ENCODE measurements at regions not wholly inside any gene's neighbourhood (a gene's known extent, or its start where the extent isn't known, plus 50 kb on each side); places are given as distances from the start of the nearest gene placed in this dataset.
"Not testable (repeated sequence)": the region's sequence is repeated elsewhere in the genome, so short reads cannot be mapped to it uniquely, and the experiment has no call there.

DNA sequence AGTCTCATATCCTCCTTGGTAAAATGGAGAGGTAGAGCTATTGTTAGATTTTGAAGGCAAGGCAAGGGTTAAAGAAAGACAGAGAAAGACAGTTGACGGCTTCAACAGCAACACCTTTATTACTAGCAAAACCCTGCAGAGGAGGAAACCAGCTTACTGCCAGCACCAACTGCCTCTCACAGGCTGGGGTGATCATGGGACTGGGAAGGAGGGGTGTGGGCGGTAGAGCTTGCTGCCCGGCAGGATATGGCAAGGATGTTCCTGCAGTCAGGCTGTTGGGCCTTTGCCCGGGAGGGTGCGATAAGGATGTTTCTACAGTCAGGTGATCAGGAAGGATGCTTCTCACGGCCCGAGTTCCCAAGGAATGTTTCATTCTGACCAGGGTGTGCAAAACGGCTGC is 310.0 kb downstream of the FOXD4L4 start:
- H3K9ac ChIP-seq (ENCODE audit: low read length); H3K4me2 ChIP-seq (replicated peaks; ENCODE audit: low read depth, low read length, poor library complexity, severe bottlenecking); CTCF ChIA-PET; intact Hi-C loops (cut with micrococcal nuclease); POLR2A ChIA-PET; H4K20me1 ChIP-seq (ENCODE audit: control insufficient read depth, insufficient read depth, low read length, poor library complexity, severe bottlenecking); H3K79me2 ChIP-seq (ENCODE audit: control insufficient read depth, insufficient read depth, low read length); ATAC-seq (ENCODE audit: low read depth); H3K4me1 ChIP-seq (ENCODE audit: control insufficient read depth in 2 of 2, insufficient read depth in 2 of 2, low read length in 2 of 2); H3K27me3 Mint-ChIP-seq; DNase-seq; H3K4me1 Mint-ChIP-seq; H3K36me3 ChIP-seq (replicated peaks in 1 of 2; ENCODE audit: control extremely low read depth in 1 of 2, control insufficient read depth in 1 of 2, extremely low read depth in 1 of 2, insufficient read depth in 2 of 2, low read length in 1 of 2); H3K27ac Mint-ChIP-seq; H3K9me3 Mint-ChIP-seq (ENCODE audit: insufficient read depth); H3K27ac ChIP-seq (ENCODE audit: low read length in 2 of 2); H3K9me3 ChIP-seq (ENCODE audit: control extremely low read depth in 1 of 3, control insufficient read depth in 2 of 3, insufficient read depth in 1 of 3, low read length in 2 of 3); H2AFZ ChIP-seq (ENCODE audit: insufficient read depth, low read depth, low read length, poor library complexity, severe bottlenecking); H3K27me3 ChIP-seq (replicated peaks in 1 of 4; ENCODE audit: control extremely low read depth in 1 of 4, control insufficient read depth in 3 of 4, insufficient read depth in 4 of 4, low read length in 3 of 4); H3K4me3 ChIP-seq (ENCODE audit: control extremely low read depth in 1 of 5, extremely low read depth in 1 of 5, insufficient read depth in 1 of 5, low read depth in 2 of 5, low read length in 4 of 5); H3K4me3 Mint-ChIP-seq: not testable (repeated sequence)
- WGBS (ENCODE audit: insufficient coverage): no CpG with 5 or more reads among the region's 8 CpGs

GRCh38 chr9:66049721-66050120 is 312.8 kb downstream of the FOXD4L4 start:
- H3K36me3 ChIP-seq (replicated peaks in 1 of 2; ENCODE audit: control extremely low read depth in 1 of 2, control insufficient read depth in 1 of 2, extremely low read depth in 1 of 2, insufficient read depth in 2 of 2, low read length in 1 of 2); H3K4me1 Mint-ChIP-seq; H3K4me3 Mint-ChIP-seq; ATAC-seq (ENCODE audit: low read depth); H3K4me2 ChIP-seq (replicated peaks; ENCODE audit: low read depth, low read length, poor library complexity, severe bottlenecking); H3K27me3 ChIP-seq (replicated peaks in 1 of 4; ENCODE audit: control extremely low read depth in 1 of 4, control insufficient read depth in 3 of 4, insufficient read depth in 4 of 4, low read length in 3 of 4); H3K27ac ChIP-seq (ENCODE audit: low read length in 2 of 2); H3K79me2 ChIP-seq (ENCODE audit: control insufficient read depth, insufficient read depth, low read length); DNase-seq; H3K9ac ChIP-seq (ENCODE audit: low read length); H3K9me3 Mint-ChIP-seq (ENCODE audit: insufficient read depth); H3K9me3 ChIP-seq (ENCODE audit: control extremely low read depth in 1 of 3, control insufficient read depth in 2 of 3, insufficient read depth in 1 of 3, low read length in 2 of 3); H2AFZ ChIP-seq (ENCODE audit: insufficient read depth, low read depth, low read length, poor library complexity, severe bottlenecking); H3K27ac Mint-ChIP-seq; intact Hi-C loops (cut with micrococcal nuclease); CTCF ChIA-PET; H3K4me3 ChIP-seq (ENCODE audit: control extremely low read depth in 1 of 5, extremely low read depth in 1 of 5, insufficient read depth in 1 of 5, low read depth in 2 of 5, low read length in 4 of 5); H4K20me1 ChIP-seq (ENCODE audit: control insufficient read depth, insufficient read depth, low read length, poor library complexity, severe bottlenecking); H3K4me1 ChIP-seq (ENCODE audit: control insufficient read depth in 2 of 2, insufficient read depth in 2 of 2, low read length in 2 of 2); POLR2A ChIA-PET; H3K27me3 Mint-ChIP-seq: not testable (repeated sequence)
- WGBS (ENCODE audit: insufficient coverage): no CpG with 5 or more reads among the region's 2 CpGs

- intact Hi-C loops (cut with micrococcal nuclease); ATAC-seq (ENCODE audit: low read depth); H3K79me2 ChIP-seq (ENCODE audit: control insufficient read depth, insufficient read depth, low read length); H3K9me3 ChIP-seq (ENCODE audit: control extremely low read depth in 1 of 3, control insufficient read depth in 2 of 3, insufficient read depth in 1 of 3, low read length in 2 of 3); H2AFZ ChIP-seq (ENCODE audit: insufficient read depth, low read depth, low read length, poor library complexity, severe bottlenecking); CTCF ChIA-PET; POLR2A ChIA-PET; H3K27ac ChIP-seq (ENCODE audit: low read length in 2 of 2); H3K4me3 ChIP-seq (ENCODE audit: control extremely low read depth in 1 of 5, extremely low read depth in 1 of 5, insufficient read depth in 1 of 5, low read depth in 2 of 5, low read length in 4 of 5); DNase-seq; H3K27ac Mint-ChIP-seq; H3K36me3 ChIP-seq (replicated peaks in 1 of 2; ENCODE audit: control extremely low read depth in 1 of 2, control insufficient read depth in 1 of 2, extremely low read depth in 1 of 2, insufficient read depth in 2 of 2, low read length in 1 of 2); H3K27me3 ChIP-seq (replicated peaks in 1 of 4; ENCODE audit: control extremely low read depth in 1 of 4, control insufficient read depth in 3 of 4, insufficient read depth in 4 of 4, low read length in 3 of 4); H3K27me3 Mint-ChIP-seq; H3K4me2 ChIP-seq (replicated peaks; ENCODE audit: low read depth, low read length, poor library complexity, severe bottlenecking); H3K4me1 ChIP-seq (ENCODE audit: control insufficient read depth in 2 of 2, insufficient read depth in 2 of 2, low read length in 2 of 2); H3K4me3 Mint-ChIP-seq; H3K4me1 Mint-ChIP-seq; H3K9ac ChIP-seq (ENCODE audit: low read length); H3K9me3 Mint-ChIP-seq (ENCODE audit: insufficient read depth); H4K20me1 ChIP-seq (ENCODE audit: control insufficient read depth, insufficient read depth, low read length, poor library complexity, severe bottlenecking): not testable (repeated sequence)
- WGBS (ENCODE audit: insufficient coverage): no CpG with 5 or more reads among the region's 2 CpGs
Observed at GRCh38 chr9:66054705-66055104, 317.8 kb downstream of the FOXD4L4 start.

GRCh38 chr9:66060681-66061080 is 323.7 kb downstream of the FOXD4L4 start:
- H3K4me1 ChIP-seq (ENCODE audit: control insufficient read depth in 2 of 2, insufficient read depth in 2 of 2, low read length in 2 of 2); H3K9me3 ChIP-seq (ENCODE audit: control extremely low read depth in 1 of 3, control insufficient read depth in 2 of 3, insufficient read depth in 1 of 3, low read length in 2 of 3); CTCF ChIA-PET; H3K27ac Mint-ChIP-seq; DNase-seq; H3K79me2 ChIP-seq (ENCODE audit: control insufficient read depth, insufficient read depth, low read length); H4K20me1 ChIP-seq (ENCODE audit: control insufficient read depth, insufficient read depth, low read length, poor library complexity, severe bottlenecking); H3K4me1 Mint-ChIP-seq; H3K27me3 Mint-ChIP-seq; H3K27me3 ChIP-seq (replicated peaks in 1 of 4; ENCODE audit: control extremely low read depth in 1 of 4, control insufficient read depth in 3 of 4, insufficient read depth in 4 of 4, low read length in 3 of 4); H3K9ac ChIP-seq (ENCODE audit: low read length); H3K4me2 ChIP-seq (replicated peaks; ENCODE audit: low read depth, low read length, poor library complexity, severe bottlenecking); POLR2A ChIA-PET; H3K4me3 ChIP-seq (ENCODE audit: control extremely low read depth in 1 of 5, extremely low read depth in 1 of 5, insufficient read depth in 1 of 5, low read depth in 2 of 5, low read length in 4 of 5); H3K9me3 Mint-ChIP-seq (ENCODE audit: insufficient read depth); H3K27ac ChIP-seq (ENCODE audit: low read length in 2 of 2); H3K36me3 ChIP-seq (replicated peaks in 1 of 2; ENCODE audit: control extremely low read depth in 1 of 2, control insufficient read depth in 1 of 2, extremely low read depth in 1 of 2, insufficient read depth in 2 of 2, low read length in 1 of 2); H3K4me3 Mint-ChIP-seq; H2AFZ ChIP-seq (ENCODE audit: insufficient read depth, low read depth, low read length, poor library complexity, severe bottlenecking); intact Hi-C loops (cut with micrococcal nuclease); ATAC-seq (ENCODE audit: low read depth): not testable (repeated sequence)
- no CpG with 5 or more reads among the region's 1 CpG for WGBS (ENCODE audit: insufficient coverage)

Measured in B cell (primary cell).